HCT116 (cell line): ENCODE measurements at regions not wholly inside any gene's neighbourhood (a gene's known extent, or its start where the extent isn't known, plus 50 kb on each side); places are given as distances from the start of the nearest gene placed in this dataset.

Experiments
- ATAC-seq: fragments of 200-7000 bp; cut with Tn5 transposase; 2 replicates; pipeline ENCODE4 v1.9.1; 2020; ENCODE audit warnings: mild to moderate bottlenecking, moderate library complexity
- BruUV-seq: library from RNA; stranded (reverse); fragments of 400-500 nt; replicated peaks from 2 replicates; lab custom pipeline; 2021; lab: Mats Ljungman, UMichigan
- CTCF ChIA-PET: fragments of 300-600 bp; sonication (Branson Sonifier 250); formaldehyde crosslinking; loops from one replicate; lab custom pipeline; 2021; ENCODE audit warnings: antibody characterized with exemption; lab: Charles Lee
- POLR2A ChIA-PET: fragments of 300-600, 350-600 bp; sonication (Branson Sonifier 250); formaldehyde crosslinking; loops from one replicate; lab custom pipeline; 2021; ENCODE audit warnings: antibody characterized with exemption; lab: Charles Lee
- RAD21 ChIA-PET, 2 experiments: fragments of 300-600 bp; sonication (Branson Sonifier 250); formaldehyde crosslinking; loops; one replicate each; lab custom pipeline; 2023; ENCODE audit warnings: low total read pairs in 2 of 2; ENCODE audit not compliant: uncharacterized antibody in 2 of 2, unreplicated experiment in 2 of 2, low non-redundant PET in 1 of 2; lab: Charles Lee
- DNase-seq: peaks from one replicate; pipeline ENCODE4 v3.0.0-alpha.2; 2010; ENCODE audit warnings: low read depth, low spot score
- H2AFZ ChIP-seq: fragments of 200-600 bp; shearing (Covaris generic), sonication (generic); 2 replicates; pipeline ENCODE4 v1.6.1; 2017; ENCODE audit warnings: low read depth, mixed run types, mixed read lengths, antibody characterized with exemption, low read length; ENCODE audit not compliant: poor library complexity, severe bottlenecking
- H3K27ac ChIP-seq: 2 replicates; pipeline ENCODE4 v1.5.1; 2012; ENCODE audit warnings: low read depth, low read length
- H3K27me3 ChIP-seq: fragments of 200-600 bp; sonication (generic); 2 replicates; pipeline ENCODE4 v1.6.1; 2016; ENCODE audit warnings: mixed run types, low read length, mixed read lengths; ENCODE audit not compliant: insufficient read depth
- H3K36me3 ChIP-seq, 2 experiments: fragments of 200-500 bp in 1 of 2; fragments of 200-600 bp in 1 of 2; sonication (Bioruptor generic) in 1 of 2; sonication (generic) in 1 of 2; 2 replicates each; pipeline versions ENCODE4 v1.5.1 to v1.6.1; 2014 to 2016; ENCODE audit warnings: low read length in 2 of 2, inconsistent platforms in 1 of 2, mixed read lengths in 1 of 2, mixed run types in 1 of 2; ENCODE audit not compliant: insufficient read depth in 2 of 2, control insufficient read depth in 1 of 2
- H3K4me1 ChIP-seq, 2 experiments: fragments of 200-600 bp in 1 of 2; sonication (generic) in 1 of 2; 2 replicates each; pipeline versions ENCODE4 v1.5.1 to v1.6.1; 2012 to 2017; ENCODE audit warnings: low read length in 2 of 2, inconsistent platforms in 1 of 2, mild to moderate bottlenecking in 1 of 2, mixed read lengths in 1 of 2, mixed run types in 1 of 2, moderate library complexity in 1 of 2; ENCODE audit not compliant: insufficient read depth in 2 of 2, control insufficient read depth in 1 of 2
- H3K4me2 ChIP-seq: fragments of 200-600 bp; sonication (generic); 2 replicates; pipeline ENCODE4 v1.6.1; 2017; ENCODE audit warnings: mixed run types, low read length, mixed read lengths
- H3K4me3 ChIP-seq, 2 experiments: fragments of 200-600 bp in 1 of 2; sonication (generic) in 1 of 2; replicated peaks in 1 of 2; 2 replicates each; pipeline ENCODE4 v1.5.1; 2011 to 2016; ENCODE audit warnings: low read length in 2 of 2, control low read depth in 1 of 2, low read depth in 1 of 2, mild to moderate bottlenecking in 1 of 2, mixed read lengths in 1 of 2, mixed run types in 1 of 2
- H3K79me2 ChIP-seq: fragments of 200-600 bp; sonication (generic); 2 replicates; pipeline ENCODE4 v1.6.1; 2017; ENCODE audit warnings: mild to moderate bottlenecking, mixed run types, low read length, moderate library complexity, mixed read lengths; ENCODE audit not compliant: insufficient read depth
- H3K9ac ChIP-seq: fragments of 200-600 bp; sonication (generic); 2 replicates; pipeline ENCODE4 v1.6.1; 2016; ENCODE audit warnings: low read length, mixed read lengths
- H3K9me2 ChIP-seq: fragments of 200-600 bp; sonication (generic), shearing (Covaris generic); 2 replicates; pipeline ENCODE4 v1.6.1; 2017; ENCODE audit warnings: mixed run types, mild to moderate bottlenecking, moderate library complexity; ENCODE audit not compliant: insufficient read depth
- H3K9me3 ChIP-seq, 2 experiments: fragments of 200-500 bp in 1 of 2; fragments of 200-600 bp in 1 of 2; sonication (Bioruptor generic) in 1 of 2; sonication (generic) in 1 of 2; 2 replicates each; pipeline ENCODE4 v1.6.1; 2014 to 2017; ENCODE audit warnings: low read length in 2 of 2, mixed read lengths in 2 of 2, inconsistent platforms in 1 of 2, low read depth in 1 of 2, mild to moderate bottlenecking in 1 of 2, mixed run types in 1 of 2, moderate library complexity in 1 of 2; ENCODE audit not compliant: control insufficient read depth in 1 of 2, insufficient read depth in 1 of 2
- H4K20me1 ChIP-seq: fragments of 200-600 bp; sonication (generic), shearing (Covaris generic); 2 replicates; pipeline ENCODE4 v1.6.1; 2017; ENCODE audit warnings: mixed run types, mild to moderate bottlenecking, moderate library complexity; ENCODE audit not compliant: insufficient read depth
- CBX3 ChIP-seq: IDR thresholded peaks from 2 replicates; pipeline ENCODE4 v1.6.1; 2012; ENCODE audit warnings: low read depth
- CEBPB ChIP-seq: IDR thresholded peaks from 2 replicates; pipeline ENCODE4 v1.6.1; 2012; ENCODE audit warnings: low read depth
- EGR1 ChIP-seq: IDR thresholded peaks from 2 replicates; pipeline ENCODE4 v1.6.1; 2012; ENCODE audit warnings: low read depth
- ELF1 ChIP-seq: IDR thresholded peaks from 2 replicates; pipeline ENCODE4 v1.6.1; 2012; ENCODE audit warnings: low read depth, borderline replicate concordance
- EZH2 ChIP-seq: fragments of 200-600 bp; sonication (generic); IDR thresholded peaks from 2 replicates; pipeline ENCODE4 v1.6.1; 2017; ENCODE audit warnings: antibody characterized with exemption, mixed run types
- EZH2phosphoT487 ChIP-seq: fragments of 200-600 bp; IDR thresholded peaks from 2 replicates; pipeline ENCODE4 v1.6.1; 2018; ENCODE audit warnings: antibody characterized with exemption, borderline replicate concordance
- JUND ChIP-seq: IDR thresholded peaks from 2 replicates; pipeline ENCODE4 v1.6.1; 2012
- POLR2A ChIP-seq: IDR thresholded peaks from 2 replicates; pipeline ENCODE4 v1.7.0; 2011; ENCODE audit warnings: borderline replicate concordance; ENCODE audit not compliant: insufficient read depth, insufficient read length; ENCODE audit errors: extremely low read depth
- POLR2AphosphoS5 ChIP-seq: IDR thresholded peaks from 2 replicates; pipeline ENCODE4 v1.6.1; 2011; ENCODE audit warnings: mild to moderate bottlenecking, low read depth, low read length, moderate library complexity
- RAD21 ChIP-seq: IDR thresholded peaks from 2 replicates; pipeline ENCODE4 v1.6.1; 2012; ENCODE audit warnings: low read depth, mild to moderate bottlenecking
- SIN3A ChIP-seq: IDR thresholded peaks from 2 replicates; pipeline ENCODE4 v1.6.1; 2012; ENCODE audit warnings: low read depth
- SRF ChIP-seq: IDR thresholded peaks from 2 replicates; pipeline ENCODE4 v1.6.1; 2012; ENCODE audit warnings: low read depth
- TCF7L2 ChIP-seq: IDR thresholded peaks from 2 replicates; pipeline ENCODE4 v1.7.0; 2011; ENCODE audit warnings: borderline replicate concordance, inconsistent platforms; ENCODE audit not compliant: insufficient read depth, insufficient read length; ENCODE audit errors: extremely low read depth
- YY1 ChIP-seq: IDR thresholded peaks from 2 replicates; pipeline ENCODE4 v1.6.1; 2011; ENCODE audit warnings: low read length, low read depth, moderate library complexity, mild to moderate bottlenecking; ENCODE audit not compliant: insufficient replicate concordance; ENCODE audit errors: extremely low read depth
- intact Hi-C: fragments of 100-400 bp; cut with micrococcal nuclease; formaldehyde crosslinking; loops from 2 replicates; pipeline ENCODE4 v1.10.0; 2022
- TF ChIP-seq, protein P1 (sequence below): IDR thresholded peaks from 2 replicates; pipeline ENCODE4 v1.6.1; 2011; ENCODE audit warnings: mild to moderate bottlenecking, low read length, moderate library complexity; ENCODE audit not compliant: insufficient replicate concordance; ENCODE audit errors: extremely low read depth
- TF ChIP-seq, protein P2 (sequence below), 3 experiments: fragments of 200-600 bp in 1 of 3; sonication (generic) in 1 of 3; IDR thresholded peaks in 2 of 3; conservative IDR thresholded peaks in 1 of 3; 2 replicates each; pipeline ENCODE4 v1.5.1; 2012 to 2017; ENCODE audit warnings: low read depth in 2 of 3, low read length in 2 of 3, antibody characterized with exemption in 1 of 3, borderline replicate concordance in 1 of 3, control low read depth in 1 of 3, mild to moderate bottlenecking in 1 of 3, mixed read lengths in 1 of 3, mixed run types in 1 of 3, moderate library complexity in 1 of 3; ENCODE audit not compliant: insufficient read depth in 1 of 3
- TF ChIP-seq, protein P3 (sequence below): IDR thresholded peaks from 2 replicates; pipeline ENCODE4 v1.6.1; 2012; ENCODE audit warnings: low read depth
- TF ChIP-seq, protein P4 (sequence below): IDR thresholded peaks from 2 replicates; pipeline ENCODE4 v1.6.1; 2012
- TF ChIP-seq, protein P5 (sequence below): IDR thresholded peaks from 2 replicates; pipeline ENCODE4 v1.6.1; 2012

DNA sequence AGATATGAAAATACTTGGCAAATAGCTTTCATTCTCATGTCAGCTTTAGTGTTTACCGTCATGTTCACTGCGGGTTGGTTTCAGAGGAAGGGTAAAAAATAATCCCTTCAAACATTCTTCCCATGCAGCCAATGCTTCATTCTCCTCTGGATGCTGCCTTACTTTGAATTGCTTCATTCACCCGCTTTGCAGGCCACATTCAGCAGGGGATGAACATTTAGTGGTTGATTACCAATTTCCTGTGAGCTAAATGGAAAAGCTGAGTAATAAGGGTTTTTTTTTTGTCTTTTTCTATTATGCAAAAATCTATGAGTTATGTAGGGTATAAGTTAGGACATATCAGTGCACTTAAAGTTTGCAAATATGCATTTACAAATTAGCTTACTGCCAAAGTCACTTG is 96.3 kb upstream of the MEF2C start:
- RAD21 ChIA-PET: no interaction called here
- DNase-seq (no peak), ATAC-seq (no peak)
- Histone ChIP-seq H3K79me2 (no peaks in the 10 kb centered on the region), H3K9me3 (no peaks in the 10 kb centered on the region), H3K4me2 (no peak overlapping the region), H3K27ac (no peak overlapping the region), H2AFZ (no peak overlapping the region), H3K9ac (no peak overlapping the region), H3K9me2 (no peaks in the 10 kb centered on the region), H3K4me3 (no peak overlapping the region), H3K27me3 (no peaks in the 10 kb centered on the region), H3K4me1 (no peaks in the 10 kb centered on the region), H4K20me1 (no peaks in the 10 kb centered on the region), H3K36me3 (no peaks in the 10 kb centered on the region)
- CTCF ChIA-PET: no interaction called here
- POLR2A ChIA-PET: no interaction called here
- TF ChIP-seq EZH2phosphoT487 (no peak), YY1 (no peak), TCF7L2 (no peak), ELF1 (no peak), POLR2AphosphoS5 (no peak), JUND (no peak), CBX3 (no peak), SRF (no peak), CEBPB (no peak), POLR2A (no peak), EZH2 (no peak), RAD21 (no peak), SIN3A (no peak), EGR1 (no peak)
- TF ChIP-seq, protein P1, sequence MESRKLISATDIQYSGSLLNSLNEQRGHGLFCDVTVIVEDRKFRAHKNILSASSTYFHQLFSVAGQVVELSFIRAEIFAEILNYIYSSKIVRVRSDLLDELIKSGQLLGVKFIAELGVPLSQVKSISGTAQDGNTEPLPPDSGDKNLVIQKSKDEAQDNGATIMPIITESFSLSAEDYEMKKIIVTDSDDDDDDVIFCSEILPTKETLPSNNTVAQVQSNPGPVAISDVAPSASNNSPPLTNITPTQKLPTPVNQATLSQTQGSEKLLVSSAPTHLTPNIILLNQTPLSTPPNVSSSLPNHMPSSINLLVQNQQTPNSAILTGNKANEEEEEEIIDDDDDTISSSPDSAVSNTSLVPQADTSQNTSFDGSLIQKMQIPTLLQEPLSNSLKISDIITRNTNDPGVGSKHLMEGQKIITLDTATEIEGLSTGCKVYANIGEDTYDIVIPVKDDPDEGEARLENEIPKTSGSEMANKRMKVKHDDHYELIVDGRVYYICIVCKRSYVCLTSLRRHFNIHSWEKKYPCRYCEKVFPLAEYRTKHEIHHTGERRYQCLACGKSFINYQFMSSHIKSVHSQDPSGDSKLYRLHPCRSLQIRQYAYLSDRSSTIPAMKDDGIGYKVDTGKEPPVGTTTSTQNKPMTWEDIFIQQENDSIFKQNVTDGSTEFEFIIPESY: no peak
- TF ChIP-seq, protein P2, sequence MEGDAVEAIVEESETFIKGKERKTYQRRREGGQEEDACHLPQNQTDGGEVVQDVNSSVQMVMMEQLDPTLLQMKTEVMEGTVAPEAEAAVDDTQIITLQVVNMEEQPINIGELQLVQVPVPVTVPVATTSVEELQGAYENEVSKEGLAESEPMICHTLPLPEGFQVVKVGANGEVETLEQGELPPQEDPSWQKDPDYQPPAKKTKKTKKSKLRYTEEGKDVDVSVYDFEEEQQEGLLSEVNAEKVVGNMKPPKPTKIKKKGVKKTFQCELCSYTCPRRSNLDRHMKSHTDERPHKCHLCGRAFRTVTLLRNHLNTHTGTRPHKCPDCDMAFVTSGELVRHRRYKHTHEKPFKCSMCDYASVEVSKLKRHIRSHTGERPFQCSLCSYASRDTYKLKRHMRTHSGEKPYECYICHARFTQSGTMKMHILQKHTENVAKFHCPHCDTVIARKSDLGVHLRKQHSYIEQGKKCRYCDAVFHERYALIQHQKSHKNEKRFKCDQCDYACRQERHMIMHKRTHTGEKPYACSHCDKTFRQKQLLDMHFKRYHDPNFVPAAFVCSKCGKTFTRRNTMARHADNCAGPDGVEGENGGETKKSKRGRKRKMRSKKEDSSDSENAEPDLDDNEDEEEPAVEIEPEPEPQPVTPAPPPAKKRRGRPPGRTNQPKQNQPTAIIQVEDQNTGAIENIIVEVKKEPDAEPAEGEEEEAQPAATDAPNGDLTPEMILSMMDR (IDR thresholded peaks at IDR 0.05 in 2 of 3, conservative IDR thresholded peaks at IDR 0.05 in 1 of 3; ENCODE audit: borderline replicate concordance in 1 of 3, insufficient read depth in 1 of 3, low read depth in 2 of 3, low read length in 2 of 3): no peak
- TF ChIP-seq, protein P3, sequence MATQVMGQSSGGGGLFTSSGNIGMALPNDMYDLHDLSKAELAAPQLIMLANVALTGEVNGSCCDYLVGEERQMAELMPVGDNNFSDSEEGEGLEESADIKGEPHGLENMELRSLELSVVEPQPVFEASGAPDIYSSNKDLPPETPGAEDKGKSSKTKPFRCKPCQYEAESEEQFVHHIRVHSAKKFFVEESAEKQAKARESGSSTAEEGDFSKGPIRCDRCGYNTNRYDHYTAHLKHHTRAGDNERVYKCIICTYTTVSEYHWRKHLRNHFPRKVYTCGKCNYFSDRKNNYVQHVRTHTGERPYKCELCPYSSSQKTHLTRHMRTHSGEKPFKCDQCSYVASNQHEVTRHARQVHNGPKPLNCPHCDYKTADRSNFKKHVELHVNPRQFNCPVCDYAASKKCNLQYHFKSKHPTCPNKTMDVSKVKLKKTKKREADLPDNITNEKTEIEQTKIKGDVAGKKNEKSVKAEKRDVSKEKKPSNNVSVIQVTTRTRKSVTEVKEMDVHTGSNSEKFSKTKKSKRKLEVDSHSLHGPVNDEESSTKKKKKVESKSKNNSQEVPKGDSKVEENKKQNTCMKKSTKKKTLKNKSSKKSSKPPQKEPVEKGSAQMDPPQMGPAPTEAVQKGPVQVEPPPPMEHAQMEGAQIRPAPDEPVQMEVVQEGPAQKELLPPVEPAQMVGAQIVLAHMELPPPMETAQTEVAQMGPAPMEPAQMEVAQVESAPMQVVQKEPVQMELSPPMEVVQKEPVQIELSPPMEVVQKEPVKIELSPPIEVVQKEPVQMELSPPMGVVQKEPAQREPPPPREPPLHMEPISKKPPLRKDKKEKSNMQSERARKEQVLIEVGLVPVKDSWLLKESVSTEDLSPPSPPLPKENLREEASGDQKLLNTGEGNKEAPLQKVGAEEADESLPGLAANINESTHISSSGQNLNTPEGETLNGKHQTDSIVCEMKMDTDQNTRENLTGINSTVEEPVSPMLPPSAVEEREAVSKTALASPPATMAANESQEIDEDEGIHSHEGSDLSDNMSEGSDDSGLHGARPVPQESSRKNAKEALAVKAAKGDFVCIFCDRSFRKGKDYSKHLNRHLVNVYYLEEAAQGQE: no peak
- TF ChIP-seq, protein P4, sequence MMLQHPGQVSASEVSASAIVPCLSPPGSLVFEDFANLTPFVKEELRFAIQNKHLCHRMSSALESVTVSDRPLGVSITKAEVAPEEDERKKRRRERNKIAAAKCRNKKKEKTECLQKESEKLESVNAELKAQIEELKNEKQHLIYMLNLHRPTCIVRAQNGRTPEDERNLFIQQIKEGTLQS: no peak
- TF ChIP-seq, protein P5, sequence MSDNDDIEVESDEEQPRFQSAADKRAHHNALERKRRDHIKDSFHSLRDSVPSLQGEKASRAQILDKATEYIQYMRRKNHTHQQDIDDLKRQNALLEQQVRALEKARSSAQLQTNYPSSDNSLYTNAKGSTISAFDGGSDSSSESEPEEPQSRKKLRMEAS: no peak
- intact Hi-C loops: no loop called here
- BruUV-seq: no TSS peak
